Kidney glomerular epithelial cell (primary cell): ENCODE measurements at regions not wholly inside any gene's neighbourhood (a gene's known extent, or its start where the extent isn't known, plus 50 kb on each side); places are given as distances from the start of the nearest gene placed in this dataset.
A peak's percentile ranks its signal among the peaks of the same experiment; 100 is the strongest.
"Not testable (repeated sequence)": the region's sequence is repeated elsewhere in the genome, so short reads cannot be mapped to it uniquely, and the experiment has no call there.

Source experiments
- DNase-seq: peaks from one replicate; lab custom pipeline; 2025; lab: John Stamatoyannopoulos, UW

DNA sequence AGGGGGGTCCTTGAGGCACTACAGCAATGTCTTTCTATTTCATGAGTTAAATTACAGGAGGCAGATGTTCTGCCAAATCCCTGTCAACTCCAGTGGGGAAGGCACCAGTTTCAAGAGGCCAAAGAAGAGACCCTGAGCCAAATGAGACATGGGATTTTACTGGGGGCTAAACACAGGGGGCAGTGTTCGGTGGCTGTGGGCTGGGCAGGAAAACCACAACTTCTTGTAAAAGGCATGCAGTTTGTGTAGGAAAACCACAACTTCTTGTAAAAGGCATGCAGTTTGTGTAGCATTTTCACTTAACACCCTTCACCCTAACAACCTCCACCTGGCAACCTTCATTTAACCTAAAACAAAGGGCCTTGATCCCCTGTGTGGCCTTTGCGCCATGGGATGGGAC lies 61.0 kb downstream of the POLR2M start:
- DNase-seq: no peak

DNA sequence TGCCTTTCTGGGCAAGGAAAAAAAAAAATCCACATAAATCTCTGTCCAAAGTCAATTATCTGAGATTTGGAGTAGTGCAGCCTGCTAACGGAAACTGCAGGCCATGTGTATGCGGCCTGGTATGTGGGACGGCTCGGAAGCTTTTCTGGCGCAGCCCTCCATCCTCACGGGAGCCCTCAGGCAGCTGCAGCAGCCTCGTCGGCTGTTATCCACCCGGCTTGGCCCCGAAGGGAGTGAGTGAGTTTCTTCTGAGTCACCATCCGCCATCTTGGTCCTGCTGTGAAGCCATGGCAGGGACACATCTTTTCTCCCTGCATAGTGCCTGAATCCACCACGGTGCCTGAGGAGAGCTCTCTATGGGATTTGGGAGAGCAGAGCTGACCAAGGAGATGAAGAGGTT lies 62.8 kb downstream of the POLR2M start:
- DNase-seq: no peak

- DNase-seq: no peak
Measured at GRCh38 chr15:57770495-57770894, 64.0 kb downstream of the POLR2M start.

DNA sequence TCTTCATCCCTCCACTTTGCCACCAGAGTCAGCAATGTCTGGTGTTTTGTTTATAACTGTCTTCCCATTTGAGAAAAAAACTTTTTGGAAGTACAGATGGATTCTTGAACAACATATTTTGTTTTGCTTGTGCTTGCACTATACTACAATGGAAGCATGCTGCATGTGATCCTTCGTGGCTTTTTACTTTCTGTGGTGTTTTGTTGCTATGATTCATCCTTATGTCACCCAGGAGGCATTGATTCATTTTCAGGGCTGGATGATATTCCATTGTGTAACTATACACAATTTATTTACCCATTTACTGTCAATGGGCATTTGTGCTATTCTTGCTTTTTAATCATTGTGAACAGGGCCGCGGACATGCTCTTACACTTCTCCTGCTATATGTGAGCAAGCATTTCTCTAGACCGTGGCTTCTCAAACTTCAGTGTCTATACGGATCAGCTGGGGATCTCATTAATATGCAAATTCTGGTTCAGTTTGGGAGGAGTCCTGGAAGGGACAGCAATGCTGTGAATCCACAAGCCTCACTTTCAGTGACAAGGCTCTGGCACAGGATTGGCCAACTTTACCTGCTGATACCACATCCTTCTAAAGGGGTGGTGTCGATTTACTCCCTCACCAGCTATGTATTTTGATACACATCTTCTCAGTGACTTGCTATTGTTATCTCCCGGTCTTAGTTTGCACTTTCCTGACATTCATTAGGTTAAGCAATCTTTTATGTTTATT lies 65.9 kb downstream of the POLR2M start:
- DNase-seq: no peak

DNA sequence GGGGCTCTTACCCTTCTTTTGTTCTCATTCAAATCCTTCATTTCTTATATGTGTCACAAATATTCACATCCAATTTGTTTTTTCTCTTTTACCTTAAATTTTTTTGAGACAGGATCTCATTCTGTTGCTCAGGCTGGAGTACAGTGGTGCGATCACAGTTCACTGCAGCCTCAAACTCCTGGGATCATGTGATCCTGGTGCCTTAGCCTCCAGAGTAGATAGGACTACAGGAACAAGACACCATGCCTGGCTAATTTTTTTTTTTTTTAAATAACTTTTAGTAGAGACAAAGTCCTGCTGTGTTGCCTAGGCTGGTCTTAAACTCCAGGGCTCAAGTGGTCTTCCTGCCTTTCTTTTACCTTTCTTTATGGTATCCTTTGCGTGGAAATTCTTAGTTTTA lies 66.5 kb downstream of the POLR2M start:
- no peak for DNase-seq

DNA sequence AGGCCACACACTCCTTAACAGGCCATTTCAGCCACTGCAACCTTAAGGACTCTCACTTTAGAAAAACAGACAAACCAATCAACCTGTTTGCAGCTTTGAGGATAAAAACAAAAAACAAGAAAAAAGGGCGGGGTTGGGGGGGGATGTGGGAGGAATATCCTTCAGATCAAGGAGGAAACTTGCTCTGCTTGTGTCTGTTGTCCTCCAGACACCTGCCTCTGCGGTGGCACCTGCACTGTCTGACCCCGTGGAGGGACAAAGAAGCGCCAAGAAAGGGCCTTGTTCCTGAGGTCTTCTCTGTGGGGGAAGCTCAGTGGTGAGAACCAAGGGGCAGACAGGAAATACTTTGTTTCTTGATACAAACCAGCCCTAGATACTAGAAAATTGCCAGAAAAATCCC lies 70.5 kb downstream of the POLR2M start:
- DNase-seq: no peak

DNA sequence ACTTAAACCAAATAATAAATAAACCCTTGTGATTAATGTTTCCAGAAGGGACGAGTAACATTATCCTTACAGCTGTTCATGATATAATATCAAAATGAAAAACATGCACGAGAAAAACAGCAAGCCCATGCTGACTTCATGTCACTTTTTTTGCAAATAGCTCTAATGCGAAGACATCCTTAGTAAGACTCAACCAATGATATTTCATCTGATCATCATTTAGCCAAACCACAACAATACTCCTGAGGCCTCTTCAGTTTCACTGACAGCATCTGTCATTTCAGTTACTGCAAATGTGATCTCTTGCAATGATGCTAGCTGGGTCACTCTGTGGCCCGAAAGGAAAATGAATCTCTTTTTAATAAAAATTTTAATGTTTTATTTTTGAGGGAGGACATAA lies 74.0 kb downstream of the POLR2M start:
- DNase-seq: no peak

GRCh38 chr15:57782731-57783130 lies 76.2 kb downstream of the POLR2M start:
- no peak for DNase-seq

- no peak for DNase-seq
Measured at GRCh38 chr15:57784081-57784511, 77.6 kb downstream of the POLR2M start.

- no peak for DNase-seq
Measured at GRCh38 chr15:57785039-57785438, 78.5 kb downstream of the POLR2M start.

GRCh38 chr15:57785959-57786358 lies 79.4 kb downstream of the POLR2M start:
- DNase-seq: no peak

- no peak for DNase-seq
Measured at GRCh38 chr15:57789225-57789624, 82.7 kb downstream of the POLR2M start.

GRCh38 chr15:57792724-57793449 lies 86.4 kb downstream of the POLR2M start:
- DNase-seq: peak; percentile 21

GRCh38 chr15:57795261-57795660 lies 88.7 kb downstream of the POLR2M start:
- DNase-seq: no peak

DNA sequence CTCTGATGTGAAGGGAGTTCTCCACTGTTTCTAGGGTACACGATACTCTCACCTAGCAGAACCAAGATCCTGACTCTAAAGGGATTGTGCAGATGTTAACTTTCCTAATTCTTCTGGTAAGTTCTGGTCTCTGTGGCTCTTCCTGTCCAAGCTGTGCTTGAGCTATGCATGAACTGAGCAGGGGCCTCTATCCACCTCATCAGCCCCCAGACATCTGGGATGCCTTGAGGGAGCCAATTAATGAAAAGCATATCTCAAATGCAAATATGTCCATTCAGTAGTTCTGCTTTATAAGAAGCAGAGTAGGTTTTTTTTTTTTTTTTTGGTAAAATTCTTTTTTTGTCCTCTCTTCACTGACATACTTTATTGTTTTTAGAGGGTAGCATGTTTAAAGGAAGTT lies 89.6 kb downstream of the POLR2M start:
- no peak for DNase-seq

DNA sequence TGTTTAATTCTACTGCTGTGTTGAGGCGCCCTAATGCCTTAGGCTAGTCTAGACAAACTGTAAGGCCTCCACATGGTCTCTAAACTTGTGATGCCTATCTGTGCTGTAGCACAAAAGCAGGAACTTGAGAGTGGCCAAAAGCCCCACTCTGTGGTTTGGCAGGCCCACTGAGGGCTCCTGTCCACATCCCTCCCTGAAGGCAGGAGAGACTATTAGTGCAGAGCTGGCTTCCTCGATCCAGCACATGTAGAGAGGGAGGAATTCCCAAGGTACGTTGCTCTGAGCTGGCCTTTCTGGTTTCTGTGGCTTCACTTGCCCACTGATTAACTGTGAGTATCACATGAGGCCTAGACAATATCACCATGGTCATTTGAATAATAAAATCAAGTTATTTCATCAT lies 90.6 kb downstream of the POLR2M start:
- DNase-seq: no peak

- no peak for DNase-seq
Measured at GRCh38 chr15:57797568-57798267, 91.2 kb downstream of the POLR2M start.

DNA sequence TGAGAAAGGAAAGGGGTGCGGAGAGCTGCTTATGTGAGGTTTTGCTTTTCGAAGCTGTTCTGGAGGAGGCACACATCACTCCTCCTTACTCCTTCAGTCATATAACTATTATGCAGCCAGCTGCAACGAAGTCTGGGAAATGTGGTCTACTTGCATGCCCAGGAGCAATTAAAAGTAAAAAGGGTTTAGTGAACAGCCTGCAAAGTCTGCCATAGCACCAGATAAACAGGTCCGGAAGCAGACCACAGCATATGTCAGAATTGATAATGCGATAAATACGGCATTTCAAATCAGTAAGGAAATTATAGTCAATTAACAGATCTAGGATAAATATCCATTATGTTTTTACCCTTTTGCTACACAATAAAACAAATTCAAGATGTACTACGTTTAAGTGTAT lies 99.5 kb downstream of the POLR2M start:
- DNase-seq: no peak

DNA sequence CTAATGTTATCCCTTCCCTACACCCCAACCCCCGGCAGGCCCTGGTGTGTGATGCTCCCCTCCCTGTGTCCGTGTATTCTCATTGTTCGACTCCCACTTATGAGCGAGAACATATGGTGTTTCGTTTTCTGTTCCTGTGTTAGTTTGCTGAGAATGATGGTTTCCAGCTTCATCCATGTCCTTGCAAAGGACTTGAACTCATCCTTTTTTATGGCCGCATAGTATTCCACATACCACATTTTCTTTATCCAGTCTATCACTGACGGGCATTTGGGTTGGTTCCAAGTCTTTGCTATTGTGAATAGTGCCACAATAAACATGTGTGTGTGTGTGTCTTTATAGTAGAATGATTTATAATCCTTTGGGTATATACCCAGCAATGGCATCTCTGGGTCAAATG lies 102.8 kb downstream of the POLR2M start:
- DNase-seq: not testable (repeated sequence)

GRCh38 chr15:57816599-57816998 lies 110.1 kb downstream of the POLR2M start:
- DNase-seq: no peak

- DNase-seq: no peak
Measured at GRCh38 chr15:57819646-57820045, 113.1 kb downstream of the POLR2M start.

- DNase-seq: peak; percentile 39
Measured at GRCh38 chr15:57820119-57820518, 113.6 kb downstream of the POLR2M start.

DNA sequence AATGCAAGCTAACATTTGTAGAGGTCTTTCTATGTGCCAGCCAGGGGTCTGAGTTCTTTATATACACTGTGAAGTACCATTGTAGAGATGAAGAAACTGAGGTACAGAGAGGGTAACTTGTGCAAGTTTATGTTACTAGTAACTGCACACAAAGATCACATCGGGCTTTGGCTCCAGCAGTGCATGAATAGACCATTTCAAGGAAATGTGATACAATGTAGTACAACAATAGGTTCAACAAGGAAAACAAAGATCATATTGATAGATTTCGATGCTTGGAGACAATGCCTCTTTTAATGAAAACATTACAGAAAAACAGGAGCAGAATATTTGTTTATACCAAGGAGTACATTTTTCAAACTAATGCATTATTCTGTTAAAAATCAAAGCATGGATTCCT lies 115.3 kb downstream of the POLR2M start:
- DNase-seq: no peak
